CD4-positive, alpha-beta T cell treated with Interleukin-1 beta for 1 hour (primary cell): ENCODE measurements at regions not wholly inside any gene's neighbourhood (a gene's known extent, or its start where the extent isn't known, plus 50 kb on each side); places are given as distances from the start of the nearest gene placed in this dataset.

ENCODE experiments used
- DNase-seq, 2 donors: peaks; one replicate each; pipeline ENCODE4 v3.0.0-alpha.2; 2020 to 2022

- DNase-seq = no peak
These were observed 182.8 kb downstream of the PIK3C3 start for GRCh38 chr18:42137693-42138375.

GRCh38 chr18:42141439-42141838 is 186.4 kb downstream of the PIK3C3 start:
- DNase-seq = no peak

GRCh38 chr18:42155024-42155423 is 200.0 kb downstream of the PIK3C3 start:
- DNase-seq = no peak

- no peak for DNase-seq
These were observed 201.2 kb downstream of the PIK3C3 start for GRCh38 chr18:42156281-42156680.

- no peak for DNase-seq
These were observed 202.4 kb downstream of the PIK3C3 start for GRCh38 chr18:42157420-42157819.

- DNase-seq = no peak
These were observed 202.8 kb downstream of the PIK3C3 start for GRCh38 chr18:42157878-42158277.

GRCh38 chr18:42159146-42159545 is 204.1 kb downstream of the PIK3C3 start:
- DNase-seq = no peak

GRCh38 chr18:42163321-42163720 is 208.3 kb downstream of the PIK3C3 start:
- no peak for DNase-seq

- DNase-seq = no peak
These were observed 209.5 kb downstream of the PIK3C3 start for GRCh38 chr18:42164556-42164955.

- DNase-seq = no peak
These were observed 211.0 kb downstream of the PIK3C3 start for GRCh38 chr18:42165922-42166513.

GRCh38 chr18:42168487-42168886 is 213.5 kb downstream of the PIK3C3 start:
- no peak for DNase-seq

GRCh38 chr18:42168907-42169306 is 213.9 kb downstream of the PIK3C3 start:
- no peak for DNase-seq

- no peak for DNase-seq
These were observed 219.9 kb downstream of the PIK3C3 start for GRCh38 chr18:42174909-42175308.

- DNase-seq = no peak
These were observed 221.6 kb downstream of the PIK3C3 start for GRCh38 chr18:42176599-42176998.

GRCh38 chr18:42177390-42177789 is 222.4 kb downstream of the PIK3C3 start:
- no peak for DNase-seq

GRCh38 chr18:42178376-42179080 is 223.5 kb downstream of the PIK3C3 start:
- DNase-seq = no peak

- no peak for DNase-seq
These were observed 224.6 kb downstream of the PIK3C3 start for GRCh38 chr18:42179542-42180121.

- DNase-seq = no peak
These were observed 226.4 kb downstream of the PIK3C3 start for GRCh38 chr18:42181474-42181873.

- no peak for DNase-seq
These were observed 228.0 kb downstream of the PIK3C3 start for GRCh38 chr18:42182728-42183700.

- DNase-seq = no peak
These were observed 228.7 kb downstream of the PIK3C3 start for GRCh38 chr18:42183746-42184145.

- no peak for DNase-seq
These were observed 229.8 kb downstream of the PIK3C3 start for GRCh38 chr18:42184685-42185477.

GRCh38 chr18:42185486-42185885 is 230.5 kb downstream of the PIK3C3 start:
- DNase-seq = no peak
